Nephron (organoid): ENCODE measurements at regions not wholly inside any gene's neighbourhood (a gene's known extent, or its start where the extent isn't known, plus 50 kb on each side); places are given as distances from the start of the nearest gene placed in this dataset.

Experiments
- H3K27ac Mint-ChIP-seq, 3 experiments: 2 replicates each; pipeline ENCODE4 v1.8.0; 2020; ENCODE audit warnings: mixed read lengths in 3 of 3, mild to moderate bottlenecking in 2 of 3, moderate library complexity in 1 of 3
- H3K27me3 Mint-ChIP-seq: 2 replicates; pipeline ENCODE4 v1.8.0; 2021; ENCODE audit warnings: low read depth, mild to moderate bottlenecking, moderate library complexity, mixed read lengths
- H3K36me3 Mint-ChIP-seq: 2 replicates; pipeline ENCODE4 v1.8.0; 2020; ENCODE audit warnings: low read depth, mixed read lengths
- H3K4me1 Mint-ChIP-seq: 2 replicates; pipeline ENCODE4 v1.8.0; 2020; ENCODE audit warnings: mixed read lengths
- H3K4me3 Mint-ChIP-seq, 3 experiments: 2 replicates each; pipeline ENCODE4 v1.8.0; 2020; ENCODE audit warnings: mild to moderate bottlenecking in 3 of 3, mixed read lengths in 3 of 3, moderate library complexity in 2 of 3
- H3K9me3 Mint-ChIP-seq: 2 replicates; pipeline ENCODE4 v1.8.0; 2020; ENCODE audit warnings: mixed read lengths
- CTCF ChIP-seq, 3 experiments: fragments of 200-600 bp; sonication (generic); IDR thresholded peaks; one replicate each; pipeline ENCODE4 v1.5.0; 2021; ENCODE audit warnings: antibody characterized with exemption in 3 of 3; ENCODE audit not compliant: unreplicated experiment in 3 of 3

- no peak overlapping the region for H3K4me3 Mint-ChIP-seq
- H3K9me3 Mint-ChIP-seq: peaks cover 5% of the 10 kb centered on the region
- TF ChIP-seq CTCF (IDR thresholded peaks at IDR 0.05; ENCODE audit: unreplicated experiment in 3 of 3): no peak
- peaks cover 30% of the 10 kb centered on the region for H3K4me1 Mint-ChIP-seq
- H3K27me3 Mint-ChIP-seq: peaks cover 42% of the 10 kb centered on the region
- H3K27ac Mint-ChIP-seq: peak overlapping the region; percentile 69 to 89 (median 82)
- no peaks in the 10 kb centered on the region for H3K36me3 Mint-ChIP-seq
Observed at GRCh38 chr1:228837817-228838716, 102.8 kb downstream of the RHOU start.

- peaks cover 36% of the 10 kb centered on the region for H3K27me3 Mint-ChIP-seq
- H3K4me1 Mint-ChIP-seq: peaks cover 23% of the 10 kb centered on the region
- no peak overlapping the region for H3K4me3 Mint-ChIP-seq
- H3K27ac Mint-ChIP-seq: peak overlapping the region; percentile 69 to 89 (median 82)
- H3K36me3 Mint-ChIP-seq: no peaks in the 10 kb centered on the region
- no peak for TF ChIP-seq CTCF (IDR thresholded peaks at IDR 0.05; ENCODE audit: unreplicated experiment in 3 of 3)
- peaks cover 9% of the 10 kb centered on the region for H3K9me3 Mint-ChIP-seq
Observed at GRCh38 chr1:228838717-228839500, 103.6 kb downstream of the RHOU start.

GRCh38 chr1:228839656-228840055 lies 104.4 kb downstream of the RHOU start:
- no peak for TF ChIP-seq CTCF (IDR thresholded peaks at IDR 0.05; ENCODE audit: unreplicated experiment in 3 of 3)
- Mint-ChIP-seq H3K4me1 (peaks cover 16% of the 10 kb centered on the region), H3K36me3 (no peaks in the 10 kb centered on the region), H3K9me3 (peaks cover 11% of the 10 kb centered on the region), H3K27ac (peak overlapping the region in 2 of 3 experiments; percentile 62 to 89), H3K4me3 (no peak overlapping the region), H3K27me3 (peaks cover 30% of the 10 kb centered on the region)

GRCh38 chr1:228841632-228842031 lies 106.4 kb downstream of the RHOU start:
- peaks cover 16% of the 10 kb centered on the region for H3K27me3 Mint-ChIP-seq
- peaks cover 11% of the 10 kb centered on the region for H3K4me1 Mint-ChIP-seq
- peaks cover 14% of the 10 kb centered on the region for H3K9me3 Mint-ChIP-seq
- no peak for TF ChIP-seq CTCF (IDR thresholded peaks at IDR 0.05; ENCODE audit: unreplicated experiment in 3 of 3)
- no peaks in the 10 kb centered on the region for H3K36me3 Mint-ChIP-seq
- no peak overlapping the region for H3K4me3 Mint-ChIP-seq
- peak overlapping the region in 1 of 3 experiments; percentile 49 for H3K27ac Mint-ChIP-seq

- Mint-ChIP-seq H3K9me3 (peaks cover 14% of the 10 kb centered on the region), H3K4me3 (no peak overlapping the region), H3K27me3 (peaks cover 18% of the 10 kb centered on the region), H3K36me3 (no peaks in the 10 kb centered on the region), H3K4me1 (peaks cover 11% of the 10 kb centered on the region), H3K27ac (peak overlapping the region in 1 of 3 experiments; percentile 49)
- TF ChIP-seq CTCF (IDR thresholded peaks at IDR 0.05; ENCODE audit: unreplicated experiment in 3 of 3): no peak
Observed at GRCh38 chr1:228842094-228842775, 107.0 kb downstream of the RHOU start.
